Colonic mucosa (tissue), 4 donors: ENCODE measurements at regions not wholly inside any gene's neighbourhood (a gene's known extent, or its start where the extent isn't known, plus 50 kb on each side); places are given as distances from the start of the nearest gene placed in this dataset.

Source experiments
- DNase-seq: peaks from one replicate; pipeline ENCODE4 v3.0.0-alpha.2; 2020
- H3K27ac ChIP-seq: fragments of 200-600 bp; one replicate; pipeline ENCODE4 v1.8.0; 2021
- H3K27me3 ChIP-seq: fragments of 200-600 bp; one replicate; pipeline ENCODE4 v1.8.0; 2021
- H3K36me3 ChIP-seq: fragments of 200-600 bp; one replicate; pipeline ENCODE4 v1.8.0; 2021
- H3K4me1 ChIP-seq: fragments of 200-600 bp; one replicate; pipeline ENCODE4 v1.8.0; 2021; ENCODE audit warnings: mild to moderate bottlenecking
- H3K4me3 ChIP-seq: fragments of 200-600 bp; one replicate; pipeline ENCODE4 v1.8.0; 2021
- H3K9ac ChIP-seq, 2 donors: one replicate each; pipeline ENCODE4 v1.7.0; 2013; ENCODE audit warnings: control low read depth in 2 of 2, low read depth in 2 of 2, low read length in 2 of 2
- H3K9me3 ChIP-seq: fragments of 200-600 bp; one replicate; pipeline ENCODE4 v1.8.0; 2021
- intact Hi-C: fragments of 100-400 bp; cut with DNase I; formaldehyde crosslinking; loops from one replicate; pipeline ENCODE4 v1.14.1; 2022
- TF ChIP-seq, protein P1 (sequence below): fragments of 200-600 bp; IDR thresholded peaks from one replicate; pipeline ENCODE4 v1.8.0; 2022; ENCODE audit warnings: antibody characterized with exemption, mild to moderate bottlenecking
- donor health status: healthy.
- donor health status: DM: no; HTN: no; CAD: no.
- donor health status: DM: no; HTN: no; CAD: no.

DNA sequence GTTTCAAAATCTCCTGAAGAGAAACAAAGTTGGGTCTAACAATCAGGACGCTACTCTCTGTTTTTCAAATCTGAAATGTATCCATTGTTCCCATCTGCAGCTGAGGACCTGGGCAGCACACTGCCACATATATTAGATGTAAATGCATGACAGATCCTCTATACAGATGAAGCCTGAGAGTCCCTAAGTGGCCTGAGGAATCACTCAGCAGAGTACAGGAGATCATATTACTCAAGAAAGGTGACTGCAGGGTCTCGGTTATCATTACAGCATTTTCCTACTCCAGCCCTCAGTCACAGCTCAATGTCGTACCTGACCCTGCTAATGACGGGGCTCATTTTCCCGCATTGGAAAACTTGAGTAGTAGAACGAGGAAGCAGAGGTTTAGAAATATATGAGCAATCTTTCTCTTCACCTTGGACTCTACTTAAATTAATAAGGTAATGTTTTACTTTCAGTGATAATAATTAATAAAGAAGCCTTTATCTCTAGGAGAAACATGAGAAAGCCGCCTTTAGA is 256.2 kb upstream of the IRAK1BP1 start:
- no peaks in the 10 kb centered on the region for H3K4me1 ChIP-seq
- no peak overlapping the region for H3K4me3 ChIP-seq
- intact Hi-C loops, result no loop called here
- H3K27me3 ChIP-seq, result no peaks in the 10 kb centered on the region
- TF ChIP-seq, protein P1, sequence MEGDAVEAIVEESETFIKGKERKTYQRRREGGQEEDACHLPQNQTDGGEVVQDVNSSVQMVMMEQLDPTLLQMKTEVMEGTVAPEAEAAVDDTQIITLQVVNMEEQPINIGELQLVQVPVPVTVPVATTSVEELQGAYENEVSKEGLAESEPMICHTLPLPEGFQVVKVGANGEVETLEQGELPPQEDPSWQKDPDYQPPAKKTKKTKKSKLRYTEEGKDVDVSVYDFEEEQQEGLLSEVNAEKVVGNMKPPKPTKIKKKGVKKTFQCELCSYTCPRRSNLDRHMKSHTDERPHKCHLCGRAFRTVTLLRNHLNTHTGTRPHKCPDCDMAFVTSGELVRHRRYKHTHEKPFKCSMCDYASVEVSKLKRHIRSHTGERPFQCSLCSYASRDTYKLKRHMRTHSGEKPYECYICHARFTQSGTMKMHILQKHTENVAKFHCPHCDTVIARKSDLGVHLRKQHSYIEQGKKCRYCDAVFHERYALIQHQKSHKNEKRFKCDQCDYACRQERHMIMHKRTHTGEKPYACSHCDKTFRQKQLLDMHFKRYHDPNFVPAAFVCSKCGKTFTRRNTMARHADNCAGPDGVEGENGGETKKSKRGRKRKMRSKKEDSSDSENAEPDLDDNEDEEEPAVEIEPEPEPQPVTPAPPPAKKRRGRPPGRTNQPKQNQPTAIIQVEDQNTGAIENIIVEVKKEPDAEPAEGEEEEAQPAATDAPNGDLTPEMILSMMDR, result no peak
- no peak overlapping the region for H3K27ac ChIP-seq
- H3K9me3 ChIP-seq, result no peaks in the 10 kb centered on the region
- H3K9ac ChIP-seq, result no peak overlapping the region
- DNase-seq, result no peak
- no peaks in the 10 kb centered on the region for H3K36me3 ChIP-seq

DNA sequence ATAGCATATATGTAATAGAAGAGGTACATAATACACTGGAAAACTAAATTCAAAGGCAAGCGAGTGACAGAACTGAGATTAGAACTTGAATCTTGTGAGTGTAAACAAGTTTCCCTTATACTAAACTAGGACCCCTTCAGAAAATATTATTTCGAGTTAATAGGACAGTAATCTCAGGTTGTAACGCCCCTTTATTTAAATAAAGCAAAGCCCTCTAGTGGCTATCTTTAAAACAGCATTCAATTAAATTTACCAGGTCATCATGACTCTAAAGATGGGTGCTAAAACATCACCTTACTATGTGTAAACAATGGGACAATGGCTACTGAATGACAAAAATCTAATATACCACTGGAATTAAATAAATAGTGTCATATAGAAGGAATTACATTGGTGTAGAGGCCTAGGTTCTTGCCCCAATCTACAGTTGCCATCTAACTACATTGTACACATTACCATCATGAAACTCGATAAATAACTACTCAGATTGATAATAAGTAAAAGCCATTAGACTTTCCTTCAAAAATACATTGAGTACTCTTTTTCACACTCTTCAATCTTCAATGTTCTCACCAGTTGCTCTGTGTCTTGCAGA is 255.4 kb upstream of the IRAK1BP1 start:
- H3K4me3 ChIP-seq, result no peak overlapping the region
- intact Hi-C loops, result no loop called here
- H3K27me3 ChIP-seq, result no peaks in the 10 kb centered on the region
- H3K9me3 ChIP-seq, result no peaks in the 10 kb centered on the region
- no peak overlapping the region for H3K27ac ChIP-seq
- no peaks in the 10 kb centered on the region for H3K4me1 ChIP-seq
- TF ChIP-seq, protein P1, result peak; percentile 66
- H3K9ac ChIP-seq, result no peak overlapping the region
- no peaks in the 10 kb centered on the region for H3K36me3 ChIP-seq
- DNase-seq, result no peak

DNA sequence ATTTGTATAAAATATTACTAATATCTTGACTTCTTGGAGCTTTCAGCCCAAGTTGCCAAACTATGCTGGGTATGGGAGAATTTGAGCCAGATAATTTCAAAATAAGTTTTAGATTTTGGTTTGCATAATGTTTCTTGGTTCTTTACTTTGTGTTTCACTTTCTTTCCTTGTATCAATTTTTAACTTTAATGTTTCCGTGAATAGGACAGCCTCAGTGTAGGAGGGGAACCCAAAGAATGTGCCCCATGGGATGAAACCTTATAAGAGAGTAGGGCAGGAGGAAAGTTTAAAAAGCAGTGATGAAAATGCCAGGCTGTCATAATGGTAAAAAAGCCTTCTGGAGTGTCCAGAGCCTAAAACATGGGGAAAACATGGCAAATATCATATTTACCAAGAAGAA is 252.4 kb upstream of the IRAK1BP1 start:
- intact Hi-C loops, result no loop called here
- no peak for DNase-seq
- Histone ChIP-seq H3K9me3 (no peaks in the 10 kb centered on the region), H3K27ac (no peak overlapping the region), H3K4me1 (no peaks in the 10 kb centered on the region), H3K9ac (no peak overlapping the region), H3K27me3 (no peaks in the 10 kb centered on the region), H3K36me3 (no peaks in the 10 kb centered on the region), H3K4me3 (no peak overlapping the region)
- TF ChIP-seq, protein P1, result no peak

DNA sequence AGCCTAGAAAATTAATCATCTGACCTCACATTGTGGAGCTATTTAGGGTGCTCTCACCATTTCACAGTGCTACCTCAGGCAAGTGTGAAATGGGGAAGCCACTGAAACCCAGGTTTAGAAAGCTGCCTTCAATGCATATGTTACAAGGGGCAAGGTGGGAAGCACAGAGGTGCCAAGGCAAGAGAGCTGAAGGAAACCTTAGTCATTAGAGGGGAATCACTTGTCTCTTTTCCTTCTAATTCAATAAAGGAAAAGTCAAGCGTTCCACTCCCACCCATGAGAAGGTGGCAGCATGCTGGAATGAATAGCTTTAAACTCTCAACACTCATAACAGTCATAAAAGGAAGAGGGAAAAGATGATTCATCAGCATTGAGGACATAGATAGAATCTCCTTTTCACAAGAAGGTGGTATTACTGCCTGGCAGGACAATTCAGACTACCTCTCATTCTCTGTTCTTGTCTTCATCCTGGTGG is 251.9 kb upstream of the IRAK1BP1 start:
- TF ChIP-seq, protein P1, result no peak
- H3K4me3 ChIP-seq, result no peak overlapping the region
- no peaks in the 10 kb centered on the region for H3K4me1 ChIP-seq
- no peaks in the 10 kb centered on the region for H3K36me3 ChIP-seq
- intact Hi-C loops, result no loop called here
- no peak overlapping the region for H3K27ac ChIP-seq
- no peak overlapping the region for H3K9ac ChIP-seq
- no peak for DNase-seq
- no peaks in the 10 kb centered on the region for H3K9me3 ChIP-seq
- H3K27me3 ChIP-seq, result no peaks in the 10 kb centered on the region

DNA sequence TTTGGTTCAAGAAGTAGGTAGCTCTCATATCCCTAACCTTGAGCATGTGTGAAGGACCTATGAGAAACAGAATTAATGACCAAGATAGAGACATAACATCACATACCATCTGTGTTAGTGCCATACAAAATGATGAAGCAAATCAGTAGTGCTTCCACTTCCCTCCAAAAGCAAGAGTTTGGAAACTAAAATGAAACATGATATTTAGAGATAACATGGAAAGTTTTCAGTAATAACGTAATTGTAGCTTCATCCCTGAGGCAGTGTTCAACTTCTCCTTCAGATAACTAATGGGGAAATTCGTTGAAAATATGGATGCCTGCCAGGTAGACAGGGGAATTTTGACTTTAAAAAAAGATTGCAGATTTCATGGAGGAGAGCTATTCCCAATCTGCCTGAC is 248.4 kb upstream of the IRAK1BP1 start:
- Histone ChIP-seq H3K4me1 (no peaks in the 10 kb centered on the region), H3K36me3 (no peaks in the 10 kb centered on the region), H3K27me3 (no peaks in the 10 kb centered on the region), H3K27ac (no peak overlapping the region), H3K9me3 (no peaks in the 10 kb centered on the region), H3K9ac (no peak overlapping the region), H3K4me3 (no peak overlapping the region)
- no peak for DNase-seq
- TF ChIP-seq, protein P1, result no peak
- intact Hi-C loops, result no loop called here
